DOHH2 (cell line): ENCODE measurements at regions not wholly inside any gene's neighbourhood (a gene's known extent, or its start where the extent isn't known, plus 50 kb on each side); places are given as distances from the start of the nearest gene placed in this dataset.

Source experiments
- H3F3A ChIP-seq: fragments of 200-600 bp; sonication (generic), shearing (Covaris generic); 2 replicates; pipeline ENCODE4 v1.6.0; 2016; ENCODE audit warnings: antibody characterized with exemption, mild to moderate bottlenecking; ENCODE audit not compliant: control insufficient read depth, insufficient read depth
- H3K27ac ChIP-seq: fragments of 200-600 bp; sonication (generic); 2 replicates; pipeline ENCODE4 v1.5.1; 2014; ENCODE audit warnings: low read depth, mild to moderate bottlenecking, low read length, moderate library complexity
- H3K27me3 ChIP-seq: fragments of 200-600 bp; sonication (generic); 2 replicates; pipeline ENCODE4 v1.6.1; 2014; ENCODE audit warnings: mild to moderate bottlenecking, low read length, mixed read lengths; ENCODE audit not compliant: control insufficient read depth
- H3K36me3 ChIP-seq: fragments of 200-600 bp; sonication (generic); 2 replicates; pipeline ENCODE4 v1.6.1; 2014; ENCODE audit warnings: mild to moderate bottlenecking, low read length, moderate library complexity, mixed read lengths; ENCODE audit not compliant: control insufficient read depth
- H3K4me1 ChIP-seq: fragments of 200-600 bp; sonication (generic); 2 replicates; pipeline ENCODE4 v1.6.1; 2014; ENCODE audit warnings: mild to moderate bottlenecking, low read length, mixed read lengths; ENCODE audit not compliant: control insufficient read depth
- H3K4me2 ChIP-seq: fragments of 200-600 bp; sonication (generic); 2 replicates; pipeline ENCODE4 v1.6.0; 2014; ENCODE audit warnings: mild to moderate bottlenecking, low read length, moderate library complexity
- H3K4me3 ChIP-seq: fragments of 200-600 bp; sonication (generic); 2 replicates; pipeline ENCODE4 v1.5.1; 2014; ENCODE audit warnings: mild to moderate bottlenecking, low read length, mixed read lengths
- H3K79me2 ChIP-seq: fragments of 200-600 bp; sonication (generic); 2 replicates; pipeline ENCODE4 v1.6.1; 2014; ENCODE audit warnings: mild to moderate bottlenecking, low read length, mixed read lengths; ENCODE audit not compliant: control insufficient read depth
- H3K9me2 ChIP-seq: fragments of 200-600 bp; sonication (generic); replicated peaks from 2 replicates; pipeline ENCODE4 v1.6.1; 2014; ENCODE audit warnings: mild to moderate bottlenecking, low read length, mixed read lengths; ENCODE audit not compliant: control insufficient read depth
- H3K9me3 ChIP-seq: fragments of 200-600 bp; sonication (generic); 2 replicates; pipeline ENCODE4 v1.6.1; 2014; ENCODE audit warnings: antibody characterized with exemption, low read length, mixed read lengths; ENCODE audit not compliant: control insufficient read depth, insufficient read depth
- H4K20me1 ChIP-seq: fragments of 200-600 bp; sonication (generic); 2 replicates; pipeline ENCODE4 v1.6.0; 2014; ENCODE audit warnings: low read depth, mild to moderate bottlenecking, antibody characterized with exemption, low read length, moderate library complexity; ENCODE audit not compliant: control insufficient read depth, insufficient read depth
- CTCF ChIP-seq: fragments of 200-600 bp; sonication (generic); IDR thresholded peaks from one replicate; pipeline ENCODE4 v1.5.1; 2014; ENCODE audit warnings: antibody characterized with exemption, mild to moderate bottlenecking, low read depth, low read length; ENCODE audit not compliant: poor library complexity, severe bottlenecking
- EZH2phosphoT487 ChIP-seq: fragments of 200-600 bp; sonication (generic); IDR thresholded peaks from 2 replicates; pipeline ENCODE4 v1.6.1; 2017; ENCODE audit warnings: borderline replicate concordance, mild to moderate bottlenecking, antibody characterized with exemption, low read length, moderate library complexity, mixed read lengths

- Histone ChIP-seq H3K27me3 (peaks cover 3% of the 10 kb centered on the region; the same call in 1 of the 2 replicates), H3F3A (no peaks in the 10 kb centered on the region), H4K20me1 (no peaks in the 10 kb centered on the region), H3K27ac (no peak overlapping the region), H3K9me2 (no peaks in the 10 kb centered on the region), H3K4me3 (no peak overlapping the region), H3K4me1 (peaks cover 18% of the 10 kb centered on the region), H3K9me3 (no peaks in the 10 kb centered on the region), H3K4me2 (no peak overlapping the region), H3K36me3 (no peaks in the 10 kb centered on the region), H3K79me2 (no peaks in the 10 kb centered on the region)
- TF ChIP-seq CTCF (no peak), EZH2phosphoT487 (no peak)
Measured at GRCh38 chr7:25066253-25066652, 58.8 kb downstream of the CYCS start.

GRCh38 chr7:25062380-25062779 is 62.7 kb downstream of the CYCS start:
- Histone ChIP-seq H3K4me3 (no peak overlapping the region), H3K79me2 (no peaks in the 10 kb centered on the region), H3K36me3 (no peaks in the 10 kb centered on the region), H4K20me1 (no peaks in the 10 kb centered on the region), H3K4me2 (no peak overlapping the region), H3K27me3 (peaks cover 3% of the 10 kb centered on the region; the same call in 1 of the 2 replicates), H3K9me2 (no peaks in the 10 kb centered on the region), H3K4me1 (no peaks in the 10 kb centered on the region), H3F3A (no peaks in the 10 kb centered on the region), H3K9me3 (no peaks in the 10 kb centered on the region), H3K27ac (no peak overlapping the region)
- no peak for TF ChIP-seq CTCF
- no peak for TF ChIP-seq EZH2phosphoT487

- Histone ChIP-seq H3K9me3 (no peaks in the 10 kb centered on the region), H3K27me3 (peaks cover 9% of the 10 kb centered on the region), H3K79me2 (no peaks in the 10 kb centered on the region), H3K27ac (no peak overlapping the region), H3F3A (no peaks in the 10 kb centered on the region), H3K4me2 (no peak overlapping the region), H4K20me1 (no peaks in the 10 kb centered on the region), H3K9me2 (no peaks in the 10 kb centered on the region), H3K36me3 (no peaks in the 10 kb centered on the region), H3K4me1 (no peaks in the 10 kb centered on the region), H3K4me3 (no peak overlapping the region)
- no peak for TF ChIP-seq EZH2phosphoT487
- no peak for TF ChIP-seq CTCF
Measured at GRCh38 chr7:25060487-25061055, 64.5 kb downstream of the CYCS start.
